Stimulated activated CD4-positive, alpha-beta T cell treated with anti-CD3 and anti-CD28 coated beads, Interleukin-4, amount 100 ng/mL, for 4 hours (primary cell): ENCODE measurements at regions not wholly inside any gene's neighbourhood (a gene's known extent, or its start where the extent isn't known, plus 50 kb on each side); places are given as distances from the start of the nearest gene placed in this dataset.

Experiments used
- DNase-seq, 2 experiments: peaks; one replicate each; pipeline ENCODE4 v3.0.0-alpha.2; 2020

GRCh38 chr5:61623401-61624069 is 291.5 kb downstream of the ZSWIM6 start:
- no peak for DNase-seq

GRCh38 chr5:61624553-61625136 is 292.6 kb downstream of the ZSWIM6 start:
- DNase-seq, result no peak

- DNase-seq, result no peak
These were observed 293.1 kb downstream of the ZSWIM6 start for GRCh38 chr5:61625137-61625561.

- DNase-seq, result peak in 1 of 2 experiments; percentile 19
These were observed 293.9 kb downstream of the ZSWIM6 start for GRCh38 chr5:61625681-61626621.

- no peak for DNase-seq
These were observed 294.7 kb downstream of the ZSWIM6 start for GRCh38 chr5:61626639-61627282.

GRCh38 chr5:61627531-61627930 is 295.5 kb downstream of the ZSWIM6 start:
- DNase-seq, result no peak

GRCh38 chr5:61630908-61631307 is 298.9 kb downstream of the ZSWIM6 start:
- DNase-seq, result no peak

- no peak for DNase-seq
These were observed 299.4 kb downstream of the ZSWIM6 start for GRCh38 chr5:61631438-61631941.

GRCh38 chr5:61632064-61632463 is 300.0 kb downstream of the ZSWIM6 start:
- no peak for DNase-seq

- DNase-seq, result no peak
These were observed 303.2 kb downstream of the ZSWIM6 start for GRCh38 chr5:61635271-61635670.

- DNase-seq, result no peak
These were observed 305.5 kb downstream of the ZSWIM6 start for GRCh38 chr5:61637566-61637965.

- DNase-seq, result no peak
These were observed 306.4 kb downstream of the ZSWIM6 start for GRCh38 chr5:61638476-61638875.

GRCh38 chr5:61640179-61641021 is 308.3 kb downstream of the ZSWIM6 start:
- DNase-seq, result no peak

GRCh38 chr5:61641748-61642565 is 309.9 kb downstream of the ZSWIM6 start:
- no peak for DNase-seq

- DNase-seq, result no peak
These were observed 315.6 kb downstream of the ZSWIM6 start for GRCh38 chr5:61647672-61648071.

- no peak for DNase-seq
These were observed 317.2 kb downstream of the ZSWIM6 start for GRCh38 chr5:61649231-61649630.

GRCh38 chr5:61649971-61650370 is 317.9 kb downstream of the ZSWIM6 start:
- DNase-seq, result no peak

- DNase-seq, result no peak
These were observed 318.6 kb downstream of the ZSWIM6 start for GRCh38 chr5:61650661-61651060.

GRCh38 chr5:61651195-61651594 is 319.1 kb downstream of the ZSWIM6 start:
- no peak for DNase-seq

- DNase-seq, result no peak
These were observed 320.9 kb downstream of the ZSWIM6 start for GRCh38 chr5:61652916-61653315.
